Neural progenitor cell (in vitro differentiated cells): ENCODE measurements at regions not wholly inside any gene's neighbourhood (a gene's known extent, or its start where the extent isn't known, plus 50 kb on each side); places are given as distances from the start of the nearest gene placed in this dataset.

Experiments
- DNase-seq: peaks from one replicate; pipeline ENCODE4 v3.0.0-alpha.2; 2016; ENCODE audit warnings: low spot score
- H2AFZ ChIP-seq: fragments of 200-600 bp; sonication (generic); replicated peaks from 2 replicates; pipeline ENCODE4 v1.6.1; 2016; ENCODE audit warnings: antibody characterized with exemption
- H3F3A ChIP-seq: fragments of 200-600 bp; sonication (generic); 2 replicates; pipeline ENCODE4 v1.6.1; 2016; ENCODE audit warnings: antibody characterized with exemption, low read depth
- H3K27ac ChIP-seq: fragments of 200-600 bp; sonication (generic); 2 replicates; pipeline ENCODE4 v1.5.1; 2016; ENCODE audit warnings: mild to moderate bottlenecking
- H3K27me3 ChIP-seq: fragments of 200-600 bp; sonication (generic); 2 replicates; pipeline ENCODE4 v1.6.1; 2016; ENCODE audit warnings: mild to moderate bottlenecking, moderate library complexity
- H3K36me3 ChIP-seq: fragments of 200-600 bp; sonication (generic); 2 replicates; pipeline ENCODE4 v1.5.1; 2016
- H3K4me1 ChIP-seq: fragments of 200-600 bp; sonication (generic); 2 replicates; pipeline ENCODE4 v1.6.1; 2016; ENCODE audit warnings: mixed run types
- H3K4me2 ChIP-seq: fragments of 200-600 bp; sonication (generic); 2 replicates; pipeline ENCODE4 v1.6.1; 2016
- H3K4me3 ChIP-seq: fragments of 200-600 bp; sonication (generic); 2 replicates; pipeline ENCODE4 v1.5.1; 2016
- H3K79me2 ChIP-seq: fragments of 200-600 bp; sonication (generic); 2 replicates; pipeline ENCODE4 v1.6.1; 2016; ENCODE audit warnings: low read depth
- H3K9ac ChIP-seq: fragments of 200-600 bp; sonication (generic); 2 replicates; pipeline ENCODE4 v1.6.1; 2016
- H3K9me3 ChIP-seq: fragments of 200-600 bp; sonication (generic); 2 replicates; pipeline ENCODE4 v1.5.1; 2016; ENCODE audit warnings: low read depth
- H4K20me1 ChIP-seq: fragments of 200-600 bp; sonication (generic); 2 replicates; pipeline ENCODE4 v1.6.1; 2016; ENCODE audit warnings: low read depth
- H3K27ac Mint-ChIP-seq: 3 replicates; pipeline ENCODE4 v1.8.0; 2021; ENCODE audit warnings: mixed read lengths
- H3K27me3 Mint-ChIP-seq: 2 replicates; pipeline ENCODE4 v1.8.0; 2022; ENCODE audit warnings: low read depth, mild to moderate bottlenecking, inconsistent platforms, moderate library complexity, mixed read lengths; ENCODE audit not compliant: insufficient read depth
- H3K36me3 Mint-ChIP-seq: 3 replicates; pipeline ENCODE4 v1.8.0; 2021; ENCODE audit warnings: mixed read lengths
- H3K4me1 Mint-ChIP-seq: 3 replicates; pipeline ENCODE4 v1.8.0; 2021; ENCODE audit warnings: mixed read lengths
- H3K4me3 Mint-ChIP-seq: 3 replicates; pipeline ENCODE4 v1.8.0; 2021; ENCODE audit warnings: mild to moderate bottlenecking, moderate library complexity, mixed read lengths
- H3K9me3 Mint-ChIP-seq: 3 replicates; pipeline ENCODE4 v1.8.0; 2020; ENCODE audit warnings: mixed read lengths
- CTCF ChIP-seq: fragments of 200-600 bp; sonication (generic); IDR thresholded peaks from 2 replicates; pipeline ENCODE4 v1.5.1; 2017; ENCODE audit warnings: antibody characterized with exemption, mild to moderate bottlenecking
- EZH2 ChIP-seq: fragments of 200-600 bp; sonication (generic); IDR thresholded peaks from 2 replicates; pipeline ENCODE4 v1.6.1; 2017; ENCODE audit warnings: antibody characterized with exemption, mild to moderate bottlenecking, moderate library complexity
- EZH2phosphoT487 ChIP-seq: fragments of 200-600 bp; sonication (generic); IDR thresholded peaks from 2 replicates; pipeline ENCODE4 v1.6.1; 2017; ENCODE audit warnings: antibody characterized with exemption

- no peaks in the 10 kb centered on the region for H3F3A ChIP-seq
- no peak overlapping the region for H3K27ac Mint-ChIP-seq
- H3K27me3 Mint-ChIP-seq, result peaks cover 2% of the 10 kb centered on the region
- no peaks in the 10 kb centered on the region for H3K4me1 ChIP-seq
- H3K27me3 ChIP-seq, result peaks cover 16% of the 10 kb centered on the region
- DNase-seq, result no peak
- H3K4me2 ChIP-seq, result no peak overlapping the region
- no peak overlapping the region for H2AFZ ChIP-seq
- H3K36me3 ChIP-seq, result no peaks in the 10 kb centered on the region
- H3K4me3 Mint-ChIP-seq, result no peak overlapping the region
- H3K36me3 Mint-ChIP-seq, result no peaks in the 10 kb centered on the region
- TF ChIP-seq CTCF (no peak), EZH2phosphoT487 (no peak), EZH2 (no peak)
- H3K79me2 ChIP-seq, result no peaks in the 10 kb centered on the region
- no peak overlapping the region for H3K4me3 ChIP-seq
- H3K9me3 ChIP-seq, result no peaks in the 10 kb centered on the region
- peaks cover 11% of the 10 kb centered on the region for H3K4me1 Mint-ChIP-seq
- H3K9me3 Mint-ChIP-seq, result no peaks in the 10 kb centered on the region
- H4K20me1 ChIP-seq, result no peaks in the 10 kb centered on the region
- no peak overlapping the region for H3K9ac ChIP-seq
- H3K27ac ChIP-seq, result no peak overlapping the region
Observed at GRCh38 chr2:176542476-176542875, 273.2 kb downstream of the MTX2 start.

DNA sequence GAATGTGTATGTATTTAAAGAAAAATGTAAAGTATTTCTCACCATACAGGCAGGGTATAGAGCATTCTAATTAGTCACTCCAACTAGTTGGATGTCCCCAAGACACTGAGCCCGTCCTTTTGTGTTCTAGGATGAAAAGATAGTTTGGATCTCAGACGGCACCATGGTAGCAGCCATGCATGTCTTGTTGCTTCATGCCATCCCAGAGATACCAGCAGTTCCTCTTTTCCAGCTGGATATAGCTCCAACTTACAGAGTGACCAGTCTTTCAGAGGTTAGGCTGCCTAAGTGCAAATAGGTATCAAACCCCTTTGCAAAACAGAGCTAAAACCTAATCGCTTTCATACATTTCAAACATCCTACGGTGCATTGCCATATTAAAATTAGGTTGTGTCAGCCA is 275.3 kb downstream of the MTX2 start:
- Mint-ChIP-seq H3K4me3 (no peak overlapping the region), H3K27ac (no peak overlapping the region), H3K36me3 (no peaks in the 10 kb centered on the region), H3K4me1 (peaks cover 11% of the 10 kb centered on the region), H3K27me3 (no peaks in the 10 kb centered on the region), H3K9me3 (no peaks in the 10 kb centered on the region)
- H3F3A ChIP-seq, result no peaks in the 10 kb centered on the region
- H3K4me3 ChIP-seq, result no peak overlapping the region
- H3K27ac ChIP-seq, result no peak overlapping the region
- no peak overlapping the region for H3K9ac ChIP-seq
- no peaks in the 10 kb centered on the region for H3K36me3 ChIP-seq
- DNase-seq, result no peak
- H3K79me2 ChIP-seq, result no peaks in the 10 kb centered on the region
- no peak overlapping the region for H3K4me2 ChIP-seq
- H3K4me1 ChIP-seq, result no peaks in the 10 kb centered on the region
- H2AFZ ChIP-seq, result peak overlapping the region; percentile 21
- H3K9me3 ChIP-seq, result no peaks in the 10 kb centered on the region
- TF ChIP-seq CTCF (no peak), EZH2phosphoT487 (no peak), EZH2 (no peak)
- H4K20me1 ChIP-seq, result no peaks in the 10 kb centered on the region
- peaks cover 36% of the 10 kb centered on the region for H3K27me3 ChIP-seq

GRCh38 chr2:176544991-176545956 is 276.0 kb downstream of the MTX2 start:
- Histone ChIP-seq H3K9ac (no peak overlapping the region), H3K27ac (no peak overlapping the region), H3K79me2 (no peaks in the 10 kb centered on the region), H3K4me2 (no peak overlapping the region), H3K4me3 (no peak overlapping the region), H3K27me3 (peaks cover 43% of the 10 kb centered on the region), H3F3A (no peaks in the 10 kb centered on the region), H3K4me1 (no peaks in the 10 kb centered on the region), H3K9me3 (no peaks in the 10 kb centered on the region), H2AFZ (peak overlapping the region; percentile 21), H3K36me3 (no peaks in the 10 kb centered on the region), H4K20me1 (no peaks in the 10 kb centered on the region)
- H3K4me3 Mint-ChIP-seq, result no peak overlapping the region
- H3K9me3 Mint-ChIP-seq, result no peaks in the 10 kb centered on the region
- TF ChIP-seq EZH2phosphoT487, result no peak
- no peak for TF ChIP-seq EZH2
- no peak for TF ChIP-seq CTCF
- H3K27me3 Mint-ChIP-seq, result no peaks in the 10 kb centered on the region
- no peak overlapping the region for H3K27ac Mint-ChIP-seq
- peaks cover 11% of the 10 kb centered on the region for H3K4me1 Mint-ChIP-seq
- DNase-seq, result peak; percentile 25
- H3K36me3 Mint-ChIP-seq, result no peaks in the 10 kb centered on the region
